ENCODE measurements at regions not wholly inside any gene's neighbourhood (a gene's known extent, or its start where the extent isn't known, plus 50 kb on each side); places are given as distances from the start of the nearest gene placed in this dataset.
"Not testable (repeated sequence)": the region's sequence is repeated elsewhere in the genome, so short reads cannot be mapped to it uniquely, and the experiment has no call there.

GRCh38 chr12:128078301-128078971 lies 188.5 kb upstream of the TMEM132C start:
- DNase-seq (ENCODE audit: low spot score): no peak

GRCh38 chr12:128079446-128079845 lies 187.5 kb upstream of the TMEM132C start:
- DNase-seq (ENCODE audit: low spot score): no peak

GRCh38 chr12:128083132-128083729 lies 183.7 kb upstream of the TMEM132C start:
- DNase-seq (ENCODE audit: low spot score): no peak

GRCh38 chr12:128088926-128089325 lies 178.0 kb upstream of the TMEM132C start:
- no peak for DNase-seq (ENCODE audit: low spot score)

- DNase-seq (ENCODE audit: low spot score): no peak
Measured at GRCh38 chr12:128089961-128090360, 177.0 kb upstream of the TMEM132C start.

- DNase-seq (ENCODE audit: low spot score): no peak
Measured at GRCh38 chr12:128091101-128091720, 175.8 kb upstream of the TMEM132C start.

- DNase-seq (ENCODE audit: low spot score): no peak
Measured at GRCh38 chr12:128091951-128092382, 175.0 kb upstream of the TMEM132C start.

GRCh38 chr12:128098730-128099129 lies 168.2 kb upstream of the TMEM132C start:
- no peak for DNase-seq (ENCODE audit: low spot score)

- no peak for DNase-seq (ENCODE audit: low spot score)
Measured at GRCh38 chr12:128103152-128103551, 163.8 kb upstream of the TMEM132C start.

- no peak for DNase-seq (ENCODE audit: low spot score)
Measured at GRCh38 chr12:128109236-128109635, 157.7 kb upstream of the TMEM132C start.

GRCh38 chr12:128109636-128110035 lies 157.3 kb upstream of the TMEM132C start:
- DNase-seq (ENCODE audit: low spot score): no peak

- no peak for DNase-seq (ENCODE audit: low spot score)
Measured at GRCh38 chr12:128111333-128111732, 155.6 kb upstream of the TMEM132C start.

GRCh38 chr12:128111951-128112350 lies 155.0 kb upstream of the TMEM132C start:
- no peak for DNase-seq (ENCODE audit: low spot score)

- DNase-seq (ENCODE audit: low spot score): not testable (repeated sequence)
Measured at GRCh38 chr12:128113250-128113649, 153.7 kb upstream of the TMEM132C start.

- no peak for DNase-seq (ENCODE audit: low spot score)
Measured at GRCh38 chr12:128114485-128114884, 152.5 kb upstream of the TMEM132C start.

GRCh38 chr12:128116537-128116936 lies 150.4 kb upstream of the TMEM132C start:
- no peak for DNase-seq (ENCODE audit: low spot score)

GRCh38 chr12:128120035-128120434 lies 146.9 kb upstream of the TMEM132C start:
- no peak for DNase-seq (ENCODE audit: low spot score)

- no peak for DNase-seq (ENCODE audit: low spot score)
Measured at GRCh38 chr12:128121424-128121823, 145.5 kb upstream of the TMEM132C start.

GRCh38 chr12:128123096-128123495 lies 143.9 kb upstream of the TMEM132C start:
- DNase-seq (ENCODE audit: low spot score): no peak

- no peak for DNase-seq (ENCODE audit: low spot score)
Measured at GRCh38 chr12:128131955-128132354, 135.0 kb upstream of the TMEM132C start.

GRCh38 chr12:128133321-128134073 lies 133.5 kb upstream of the TMEM132C start:
- DNase-seq (ENCODE audit: low spot score): no peak

- DNase-seq (ENCODE audit: low spot score): no peak
Measured at GRCh38 chr12:128137140-128137539, 129.8 kb upstream of the TMEM132C start.

GRCh38 chr12:128138125-128138524 lies 128.8 kb upstream of the TMEM132C start:
- no peak for DNase-seq (ENCODE audit: low spot score)

Data from hematopoietic multipotent progenitor cell treated with erythropoietin and hydrocortisone succinate and interleukin-3 and kit ligand, for 17 days (in vitro differentiated cells).